Activated T-cell treated with anti-CD3 and anti-CD28 coated beads for 1 hour (primary cell): ENCODE measurements at regions not wholly inside any gene's neighbourhood (a gene's known extent, or its start where the extent isn't known, plus 50 kb on each side); places are given as distances from the start of the nearest gene placed in this dataset.
"Not testable (repeated sequence)": the region's sequence is repeated elsewhere in the genome, so short reads cannot be mapped to it uniquely, and the experiment has no call there.

Source experiments
- DNase-seq: peaks from one replicate; pipeline ENCODE4 v3.0.0-alpha.2; 2020; ENCODE audit warnings: low read depth

DNA sequence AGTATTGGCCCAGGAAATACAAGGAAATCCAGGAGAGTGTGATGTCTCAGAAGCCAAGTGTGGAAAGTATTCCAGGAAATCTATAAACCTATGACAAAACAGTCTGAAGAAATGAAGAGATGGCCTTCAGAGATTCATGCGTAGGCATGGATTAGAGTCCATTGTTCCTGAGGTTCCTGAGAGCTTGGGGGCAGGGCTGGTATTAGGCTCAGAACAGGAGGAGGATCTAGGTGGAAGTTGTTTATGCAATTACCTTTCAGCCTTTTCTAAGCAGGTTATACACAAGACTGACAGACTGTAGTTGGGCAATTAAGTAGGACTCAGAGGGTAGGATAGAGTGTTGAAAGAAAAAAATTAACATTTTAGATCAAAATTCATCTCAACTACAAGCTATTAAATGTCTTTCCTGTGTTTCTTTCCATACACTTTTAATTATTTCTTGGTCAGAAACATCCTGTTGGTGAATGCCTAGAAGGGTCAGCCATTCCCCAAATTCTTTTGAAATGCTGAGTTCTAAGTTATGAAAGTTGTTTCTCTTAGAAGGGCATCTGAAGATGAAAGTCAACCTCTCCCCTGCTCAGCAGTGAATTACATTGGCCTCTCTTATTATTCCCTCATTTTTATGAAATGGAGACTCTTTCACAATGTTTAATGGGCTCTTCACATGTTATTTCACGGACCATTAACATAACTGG, 201.2 kb upstream of the MYLIP start:
- DNase-seq = no peak

- DNase-seq = no peak
Measured at GRCh38 chr6:15926256-15926655, 202.6 kb upstream of the MYLIP start.

GRCh38 chr6:15924893-15925292, 204.0 kb upstream of the MYLIP start:
- DNase-seq = no peak

GRCh38 chr6:15922510-15923250, 206.2 kb upstream of the MYLIP start:
- DNase-seq = no peak

DNA sequence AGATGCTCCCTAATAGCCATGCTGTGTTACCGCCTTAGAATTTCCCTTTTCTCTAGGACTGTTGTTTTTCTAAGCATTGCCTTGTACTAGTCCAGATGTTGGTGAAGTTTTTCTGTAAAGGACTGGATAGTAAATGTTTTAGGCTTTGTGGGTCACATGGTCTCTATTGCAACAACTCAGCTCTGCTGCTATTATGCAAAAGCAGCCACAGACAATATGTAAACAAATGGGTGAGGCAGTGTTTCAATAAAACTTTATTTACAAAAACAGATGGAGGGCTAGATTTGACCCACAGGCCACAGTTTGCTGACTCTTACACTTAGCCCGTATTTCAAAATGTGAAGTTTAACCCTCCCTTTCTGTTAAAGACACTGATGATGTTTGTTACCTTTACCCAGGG, 207.6 kb upstream of the MYLIP start:
- DNase-seq = no peak

GRCh38 chr6:15916581-15916980, 212.3 kb upstream of the MYLIP start:
- no peak for DNase-seq

DNA sequence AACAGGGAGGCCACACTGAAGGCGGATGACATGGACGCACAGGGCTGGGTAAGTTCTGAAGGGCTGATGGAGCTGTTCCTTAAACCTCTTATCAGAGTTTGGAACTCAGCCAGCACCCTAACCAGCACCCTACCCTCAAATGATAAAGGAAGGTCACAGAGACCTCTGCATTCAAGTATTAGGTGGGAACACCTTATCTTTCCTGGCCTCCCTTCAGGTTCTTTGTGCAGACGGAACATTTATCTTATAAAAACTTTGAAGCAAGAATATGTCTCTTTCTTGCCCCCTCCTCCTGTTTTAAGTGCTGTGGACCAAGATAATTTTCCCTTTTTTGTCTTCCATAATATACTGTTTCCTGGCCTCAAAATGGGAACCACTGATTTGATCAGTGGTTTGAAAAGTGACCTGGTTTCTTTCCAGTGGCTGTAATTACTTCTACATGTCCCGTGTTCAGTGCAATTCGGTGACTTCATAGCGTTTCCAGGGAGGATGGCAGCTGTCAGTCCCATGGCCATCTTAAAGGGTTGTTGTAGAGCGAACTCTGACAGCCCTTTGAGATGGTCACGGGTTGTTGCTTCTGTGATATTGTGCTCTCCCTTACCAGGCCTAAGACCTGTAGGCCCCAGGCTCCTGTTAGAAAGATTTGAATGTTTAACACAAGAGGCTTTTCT, 213.2 kb upstream of the MYLIP start:
- no peak for DNase-seq

DNA sequence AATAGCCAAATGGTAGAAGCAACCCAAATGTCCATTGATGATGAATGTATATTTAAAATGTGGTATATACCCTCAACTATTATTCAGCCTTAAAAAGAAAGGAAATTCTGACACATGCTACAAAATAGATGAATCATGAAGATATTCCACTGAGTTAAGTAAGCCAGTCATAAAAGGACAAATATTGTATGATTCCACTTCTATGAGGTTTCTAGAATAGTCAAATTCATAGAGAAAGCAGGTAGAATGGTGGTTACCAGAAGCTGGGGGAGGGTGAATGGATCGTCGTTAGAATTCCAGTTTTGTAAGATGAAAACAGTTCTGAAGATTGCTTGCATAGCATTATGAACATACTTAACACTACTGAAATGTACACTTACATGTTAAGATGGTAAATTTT, 214.3 kb upstream of the MYLIP start:
- DNase-seq = no peak

DNA sequence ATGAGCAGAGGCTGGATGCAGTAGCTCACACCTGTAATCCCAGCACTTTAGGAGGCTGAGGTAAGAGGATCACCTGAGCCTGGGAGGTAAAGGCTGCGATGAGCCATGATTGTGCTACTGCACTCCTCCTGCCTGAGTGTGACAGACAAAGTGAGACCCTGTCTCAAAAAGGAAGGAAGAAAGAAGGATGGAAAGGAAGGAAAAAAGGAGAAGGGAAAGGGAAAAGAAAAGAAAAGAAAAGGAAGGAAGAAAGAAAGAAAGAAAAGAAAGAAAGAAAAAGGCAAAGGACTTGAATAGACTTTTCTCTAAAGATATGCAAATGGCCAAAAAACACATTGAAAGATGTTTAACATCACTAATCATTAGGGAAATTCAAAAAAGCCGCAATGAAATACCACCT, 215.3 kb upstream of the MYLIP start:
- no peak for DNase-seq

DNA sequence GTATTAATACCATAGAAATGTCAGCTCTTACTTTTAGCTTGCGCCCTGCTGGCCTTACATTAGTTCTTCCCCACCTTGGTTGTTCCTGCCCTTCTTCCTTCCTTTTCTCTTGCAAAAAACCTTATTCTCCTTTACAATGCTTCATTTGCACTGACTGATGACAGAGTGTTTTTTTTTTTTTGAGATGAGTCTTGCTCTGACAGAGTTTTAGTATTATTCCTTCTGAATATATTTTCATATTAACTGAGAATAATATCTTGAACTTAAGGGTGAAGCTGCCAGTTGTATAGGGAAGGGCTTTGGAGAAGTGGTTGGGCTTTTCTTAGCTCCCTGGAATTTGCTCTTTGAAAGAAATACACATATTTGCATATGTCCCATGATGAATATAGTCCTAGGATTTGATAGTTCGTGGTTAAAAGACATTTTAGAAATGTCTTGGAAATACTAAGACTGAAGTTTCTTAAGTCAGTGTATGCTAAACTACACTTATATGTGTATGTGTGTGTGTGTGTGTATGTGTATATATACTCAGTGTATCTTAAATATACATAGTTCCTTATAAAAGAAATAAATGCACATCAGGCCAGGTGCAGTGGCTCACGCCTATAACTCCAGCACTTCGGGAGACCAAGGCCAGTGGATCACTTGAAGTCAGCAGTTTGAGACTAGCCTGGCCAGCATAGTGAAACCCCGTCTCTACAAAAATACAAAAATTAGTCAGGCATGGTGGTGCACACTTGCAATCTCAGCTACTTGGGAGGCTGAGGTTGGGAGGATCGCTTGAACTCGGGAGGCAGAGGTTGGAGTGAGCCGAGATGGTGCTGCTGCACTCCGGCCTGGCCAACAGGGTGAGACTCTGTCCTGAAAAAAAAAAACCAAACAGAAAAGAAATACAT, 216.1 kb upstream of the MYLIP start:
- DNase-seq = no peak

DNA sequence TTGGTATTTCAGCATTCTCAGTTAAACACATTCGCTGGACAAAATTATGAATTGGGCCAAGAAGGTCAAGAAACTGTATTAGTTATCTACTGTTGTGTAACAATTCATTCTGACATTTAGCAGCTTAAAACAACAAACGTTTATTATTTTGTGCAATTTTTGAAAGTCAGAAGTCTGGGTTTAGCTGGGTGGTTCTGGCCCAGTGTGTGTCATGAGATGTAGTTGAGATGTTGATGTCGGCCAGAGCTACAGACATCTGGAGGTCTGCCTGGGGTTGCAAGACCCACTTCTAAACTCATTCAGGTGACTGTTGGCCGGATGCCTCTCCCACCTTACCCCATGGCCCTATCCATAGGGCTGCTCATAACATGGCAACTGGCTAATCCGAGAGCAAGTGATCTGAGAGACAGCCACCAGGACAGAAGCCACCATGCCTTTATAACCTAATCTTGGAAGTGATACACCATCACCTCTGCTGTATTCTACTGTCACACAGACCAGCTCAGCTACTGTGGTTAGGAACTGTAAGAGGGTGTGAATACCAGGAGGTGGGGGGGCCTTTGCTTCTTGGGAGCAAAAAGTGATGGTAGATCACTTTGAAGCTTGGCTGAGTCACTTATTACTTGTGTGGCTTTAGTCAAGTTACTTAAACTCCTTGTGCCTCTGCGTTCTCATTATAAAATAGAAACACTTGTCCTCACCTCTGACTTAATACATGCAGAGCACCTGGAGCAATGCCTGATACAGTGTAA, 217.0 kb upstream of the MYLIP start:
- no peak for DNase-seq

DNA sequence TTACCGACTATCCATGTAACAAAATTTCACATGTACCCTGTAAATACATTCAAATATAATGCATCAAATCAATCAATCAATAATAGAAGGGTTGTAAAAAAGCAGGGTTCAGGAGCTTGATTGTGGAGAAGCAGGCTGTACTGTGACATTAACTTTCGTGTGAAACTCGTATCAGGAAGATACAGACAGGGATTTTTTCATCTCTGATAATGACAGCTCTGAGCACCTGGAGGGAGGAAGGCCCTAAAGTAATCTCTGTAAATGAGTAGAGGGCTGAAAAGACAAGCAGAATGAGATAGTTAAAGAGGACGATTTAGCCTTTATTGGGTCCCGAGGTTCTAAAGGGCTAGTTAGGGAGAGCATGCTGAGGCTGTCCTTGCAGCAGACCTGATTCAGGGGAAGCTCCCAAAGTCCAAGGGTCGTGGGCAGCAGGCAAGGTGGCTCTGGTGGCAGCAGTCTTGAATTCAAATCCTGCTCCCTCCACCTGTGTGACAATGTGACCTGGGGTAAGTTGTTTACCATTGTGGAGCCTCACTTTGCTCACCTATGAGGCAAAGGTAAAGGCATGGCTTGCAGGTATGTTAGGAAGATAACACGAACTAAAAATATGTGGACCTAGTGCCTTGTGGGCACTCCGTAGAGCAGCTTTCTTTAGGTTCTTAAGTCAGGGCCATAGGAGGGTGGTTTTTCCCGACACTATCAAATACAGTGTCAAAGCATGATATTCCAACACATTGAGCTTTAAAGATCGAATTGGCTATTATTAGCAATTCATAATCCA, 219.4 kb upstream of the MYLIP start:
- no peak for DNase-seq

- no peak for DNase-seq
Measured at GRCh38 chr6:15908871-15909270, 220.0 kb upstream of the MYLIP start.

DNA sequence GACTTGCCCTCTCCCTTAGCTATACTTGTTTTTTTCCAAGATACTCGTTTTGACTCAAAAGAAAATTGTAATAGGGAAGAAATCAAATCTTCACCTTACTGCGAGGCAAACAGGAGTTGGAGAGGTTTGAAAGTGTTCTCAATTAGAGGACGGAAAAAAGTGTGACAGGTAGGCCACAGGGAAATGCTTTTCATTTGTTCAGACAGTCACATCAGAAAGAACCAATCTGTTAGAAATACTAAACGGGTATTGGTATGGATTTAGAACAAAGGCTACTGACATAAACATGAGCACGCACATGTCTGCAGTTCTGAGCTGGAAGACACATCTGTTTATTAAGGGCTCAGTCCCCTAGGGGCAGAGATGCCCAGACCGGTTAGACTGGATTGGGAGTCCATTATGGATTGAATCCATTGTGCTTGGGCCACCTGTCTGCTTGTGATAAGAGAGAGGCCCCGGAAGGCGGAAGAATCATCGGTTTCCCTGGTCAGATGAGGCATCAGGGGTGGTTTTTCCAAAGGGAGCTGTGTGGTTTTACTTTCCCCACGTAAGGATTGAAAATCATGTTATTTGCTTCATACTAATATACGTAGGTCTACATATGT, 220.9 kb upstream of the MYLIP start:
- DNase-seq = no peak

GRCh38 chr6:15907220-15907913, 221.5 kb upstream of the MYLIP start:
- DNase-seq = not testable (repeated sequence)

- no peak for DNase-seq
Measured at GRCh38 chr6:15906420-15907016, 222.4 kb upstream of the MYLIP start.

DNA sequence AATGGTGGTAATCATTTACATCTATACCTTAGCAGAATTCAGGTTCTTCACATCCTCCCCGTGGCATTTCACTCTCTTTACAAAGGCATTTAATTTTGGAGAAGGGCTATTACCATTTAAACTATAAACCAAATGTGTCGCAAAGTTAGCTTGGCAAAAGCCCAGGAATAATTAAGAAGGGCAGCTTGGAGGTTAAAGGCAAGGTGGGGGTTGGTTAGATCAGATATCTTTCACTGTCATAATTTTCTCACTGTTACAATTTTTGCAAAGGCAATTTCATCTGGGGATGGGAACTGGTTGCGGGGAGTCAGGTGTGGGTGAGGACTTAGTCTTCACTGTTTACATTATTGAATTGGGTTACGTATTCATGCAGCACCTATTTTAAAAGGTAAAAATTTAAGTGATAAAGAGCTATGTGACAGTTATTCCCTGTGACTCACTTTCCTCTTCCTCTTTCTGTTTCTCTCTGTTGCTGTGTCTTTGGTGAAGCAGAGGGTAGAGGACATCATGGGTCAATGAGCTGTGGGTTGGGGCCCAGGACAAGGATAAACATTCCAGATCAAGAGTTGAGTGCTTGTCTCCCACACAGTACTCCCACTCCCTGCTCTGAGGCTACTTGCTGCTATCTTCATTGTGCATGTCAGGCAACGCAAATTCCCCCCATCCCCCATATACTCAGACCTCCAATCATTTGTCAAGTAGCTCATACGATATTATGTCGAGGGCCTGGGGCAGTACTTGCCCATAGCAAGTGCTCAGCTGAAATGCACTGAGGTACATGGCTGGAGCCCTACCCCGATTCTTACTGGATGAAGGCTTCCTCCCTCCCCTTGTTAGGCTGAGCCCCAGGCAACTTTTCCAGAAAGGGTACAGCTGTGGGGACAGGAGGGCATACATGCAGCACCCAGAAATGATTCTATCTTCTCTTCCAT, 223.1 kb upstream of the MYLIP start:
- no peak for DNase-seq
